ENCODE measurements at regions not wholly inside any gene's neighbourhood (a gene's known extent, or its start where the extent isn't known, plus 50 kb on each side); places are given as distances from the start of the nearest gene placed in this dataset.

DNA sequence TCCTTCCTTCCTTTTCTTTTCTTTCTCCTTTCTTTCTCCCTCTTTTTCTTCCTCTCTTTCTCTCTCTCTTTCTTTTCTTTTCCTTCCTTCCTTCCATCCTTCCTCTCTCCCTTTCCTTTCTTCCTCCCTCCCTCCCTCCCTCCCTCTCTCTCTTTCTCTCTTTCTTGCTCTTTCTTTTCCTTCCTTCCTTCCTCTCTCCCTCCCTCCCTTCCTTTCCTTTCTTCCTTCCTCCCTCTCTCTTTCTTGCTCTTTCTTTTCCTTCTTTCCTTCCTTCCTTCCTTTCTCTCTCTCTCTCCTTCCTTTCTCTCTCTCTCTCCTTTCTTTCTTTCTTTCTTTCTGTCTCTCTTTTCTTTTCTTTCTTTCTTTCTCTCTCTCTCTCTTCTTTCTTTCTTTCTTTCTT lies 207.6 kb downstream of the ATP23 start:
- TF ChIP-seq, protein P1, sequence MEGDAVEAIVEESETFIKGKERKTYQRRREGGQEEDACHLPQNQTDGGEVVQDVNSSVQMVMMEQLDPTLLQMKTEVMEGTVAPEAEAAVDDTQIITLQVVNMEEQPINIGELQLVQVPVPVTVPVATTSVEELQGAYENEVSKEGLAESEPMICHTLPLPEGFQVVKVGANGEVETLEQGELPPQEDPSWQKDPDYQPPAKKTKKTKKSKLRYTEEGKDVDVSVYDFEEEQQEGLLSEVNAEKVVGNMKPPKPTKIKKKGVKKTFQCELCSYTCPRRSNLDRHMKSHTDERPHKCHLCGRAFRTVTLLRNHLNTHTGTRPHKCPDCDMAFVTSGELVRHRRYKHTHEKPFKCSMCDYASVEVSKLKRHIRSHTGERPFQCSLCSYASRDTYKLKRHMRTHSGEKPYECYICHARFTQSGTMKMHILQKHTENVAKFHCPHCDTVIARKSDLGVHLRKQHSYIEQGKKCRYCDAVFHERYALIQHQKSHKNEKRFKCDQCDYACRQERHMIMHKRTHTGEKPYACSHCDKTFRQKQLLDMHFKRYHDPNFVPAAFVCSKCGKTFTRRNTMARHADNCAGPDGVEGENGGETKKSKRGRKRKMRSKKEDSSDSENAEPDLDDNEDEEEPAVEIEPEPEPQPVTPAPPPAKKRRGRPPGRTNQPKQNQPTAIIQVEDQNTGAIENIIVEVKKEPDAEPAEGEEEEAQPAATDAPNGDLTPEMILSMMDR (IDR thresholded peaks at IDR 0.05; ENCODE audit: low read depth, low read length, missing input control), result no peak
- TF ChIP-seq JUND (IDR thresholded peaks at IDR 0.05) (no peak), HNF4A (conservative IDR thresholded peaks at IDR 0.05) (no peak), RXRA (IDR thresholded peaks at IDR 0.05) (no peak), YY1 (IDR thresholded peaks at IDR 0.05) (no peak), GABPA (IDR thresholded peaks at IDR 0.05 in 1 of 2, conservative IDR thresholded peaks at IDR 0.05 in 1 of 2) (no peak), EGR1 (IDR thresholded peaks at IDR 0.05; ENCODE audit: low read depth in 2 of 2) (no peak), RAD21 (IDR thresholded peaks at IDR 0.05) (no peak), SP1 (IDR thresholded peaks at IDR 0.05) (no peak), TAF1 (conservative IDR thresholded peaks at IDR 0.05) (no peak)
- TF ChIP-seq, protein P2, sequence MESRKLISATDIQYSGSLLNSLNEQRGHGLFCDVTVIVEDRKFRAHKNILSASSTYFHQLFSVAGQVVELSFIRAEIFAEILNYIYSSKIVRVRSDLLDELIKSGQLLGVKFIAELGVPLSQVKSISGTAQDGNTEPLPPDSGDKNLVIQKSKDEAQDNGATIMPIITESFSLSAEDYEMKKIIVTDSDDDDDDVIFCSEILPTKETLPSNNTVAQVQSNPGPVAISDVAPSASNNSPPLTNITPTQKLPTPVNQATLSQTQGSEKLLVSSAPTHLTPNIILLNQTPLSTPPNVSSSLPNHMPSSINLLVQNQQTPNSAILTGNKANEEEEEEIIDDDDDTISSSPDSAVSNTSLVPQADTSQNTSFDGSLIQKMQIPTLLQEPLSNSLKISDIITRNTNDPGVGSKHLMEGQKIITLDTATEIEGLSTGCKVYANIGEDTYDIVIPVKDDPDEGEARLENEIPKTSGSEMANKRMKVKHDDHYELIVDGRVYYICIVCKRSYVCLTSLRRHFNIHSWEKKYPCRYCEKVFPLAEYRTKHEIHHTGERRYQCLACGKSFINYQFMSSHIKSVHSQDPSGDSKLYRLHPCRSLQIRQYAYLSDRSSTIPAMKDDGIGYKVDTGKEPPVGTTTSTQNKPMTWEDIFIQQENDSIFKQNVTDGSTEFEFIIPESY (IDR thresholded peaks at IDR 0.05), result no peak
- TF ChIP-seq, protein P3, sequence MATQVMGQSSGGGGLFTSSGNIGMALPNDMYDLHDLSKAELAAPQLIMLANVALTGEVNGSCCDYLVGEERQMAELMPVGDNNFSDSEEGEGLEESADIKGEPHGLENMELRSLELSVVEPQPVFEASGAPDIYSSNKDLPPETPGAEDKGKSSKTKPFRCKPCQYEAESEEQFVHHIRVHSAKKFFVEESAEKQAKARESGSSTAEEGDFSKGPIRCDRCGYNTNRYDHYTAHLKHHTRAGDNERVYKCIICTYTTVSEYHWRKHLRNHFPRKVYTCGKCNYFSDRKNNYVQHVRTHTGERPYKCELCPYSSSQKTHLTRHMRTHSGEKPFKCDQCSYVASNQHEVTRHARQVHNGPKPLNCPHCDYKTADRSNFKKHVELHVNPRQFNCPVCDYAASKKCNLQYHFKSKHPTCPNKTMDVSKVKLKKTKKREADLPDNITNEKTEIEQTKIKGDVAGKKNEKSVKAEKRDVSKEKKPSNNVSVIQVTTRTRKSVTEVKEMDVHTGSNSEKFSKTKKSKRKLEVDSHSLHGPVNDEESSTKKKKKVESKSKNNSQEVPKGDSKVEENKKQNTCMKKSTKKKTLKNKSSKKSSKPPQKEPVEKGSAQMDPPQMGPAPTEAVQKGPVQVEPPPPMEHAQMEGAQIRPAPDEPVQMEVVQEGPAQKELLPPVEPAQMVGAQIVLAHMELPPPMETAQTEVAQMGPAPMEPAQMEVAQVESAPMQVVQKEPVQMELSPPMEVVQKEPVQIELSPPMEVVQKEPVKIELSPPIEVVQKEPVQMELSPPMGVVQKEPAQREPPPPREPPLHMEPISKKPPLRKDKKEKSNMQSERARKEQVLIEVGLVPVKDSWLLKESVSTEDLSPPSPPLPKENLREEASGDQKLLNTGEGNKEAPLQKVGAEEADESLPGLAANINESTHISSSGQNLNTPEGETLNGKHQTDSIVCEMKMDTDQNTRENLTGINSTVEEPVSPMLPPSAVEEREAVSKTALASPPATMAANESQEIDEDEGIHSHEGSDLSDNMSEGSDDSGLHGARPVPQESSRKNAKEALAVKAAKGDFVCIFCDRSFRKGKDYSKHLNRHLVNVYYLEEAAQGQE (IDR thresholded peaks at IDR 0.05), result no peak
- TF ChIP-seq, protein P4, sequence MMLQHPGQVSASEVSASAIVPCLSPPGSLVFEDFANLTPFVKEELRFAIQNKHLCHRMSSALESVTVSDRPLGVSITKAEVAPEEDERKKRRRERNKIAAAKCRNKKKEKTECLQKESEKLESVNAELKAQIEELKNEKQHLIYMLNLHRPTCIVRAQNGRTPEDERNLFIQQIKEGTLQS (IDR thresholded peaks at IDR 0.05), result no peak
- TF ChIP-seq, protein P5, sequence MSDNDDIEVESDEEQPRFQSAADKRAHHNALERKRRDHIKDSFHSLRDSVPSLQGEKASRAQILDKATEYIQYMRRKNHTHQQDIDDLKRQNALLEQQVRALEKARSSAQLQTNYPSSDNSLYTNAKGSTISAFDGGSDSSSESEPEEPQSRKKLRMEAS (IDR thresholded peaks at IDR 0.05), result no peak

All from liver (tissue), 3 donors.